ENCODE measurements at regions not wholly inside any gene's neighbourhood (a gene's known extent, or its start where the extent isn't known, plus 50 kb on each side); places are given as distances from the start of the nearest gene placed in this dataset.
"Not testable (repeated sequence)": the region's sequence is repeated elsewhere in the genome, so short reads cannot be mapped to it uniquely, and the experiment has no call there.

DNA sequence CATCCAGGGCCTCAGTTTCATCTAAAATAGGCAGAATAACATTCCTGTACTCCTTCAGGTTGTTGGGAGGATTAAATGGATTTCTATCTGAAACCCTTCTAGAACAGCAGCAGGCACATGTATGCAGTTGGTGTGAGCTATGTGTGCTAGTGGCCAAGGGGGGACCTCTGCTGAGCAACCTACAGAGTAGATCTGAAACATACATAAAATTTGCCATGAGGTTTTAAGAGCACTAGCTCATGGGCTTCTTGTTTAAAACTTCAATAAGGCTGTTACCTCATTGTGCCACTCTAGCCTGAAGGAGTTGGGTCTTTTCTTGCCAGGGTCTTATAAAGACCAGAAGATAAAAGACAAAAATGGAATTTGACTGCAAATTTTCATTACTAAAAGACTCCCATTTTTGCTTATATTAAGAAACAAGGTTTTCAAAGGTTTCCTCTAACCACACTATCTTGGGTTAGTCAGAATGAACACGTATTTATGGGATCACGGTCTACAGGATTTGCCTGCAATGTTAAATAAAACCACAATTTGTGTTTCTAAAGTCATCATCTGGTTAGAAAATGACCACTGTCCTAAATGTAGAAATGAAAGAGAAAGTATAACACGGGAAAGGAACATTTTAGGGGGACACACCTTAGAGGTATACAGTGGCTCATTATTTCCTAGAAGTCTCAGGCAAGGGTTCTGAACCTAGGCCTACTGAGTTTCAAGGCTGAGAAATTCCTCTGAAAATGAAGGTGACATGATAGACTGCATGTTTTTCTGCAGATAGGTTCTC is 144.9 kb upstream of the OLIG3 start:
- no peak overlapping the region for H3K4me3 ChIP-seq (ENCODE audit: low read depth, poor library complexity, severe bottlenecking)
- no peak for DNase-seq (ENCODE audit: low spot score in 2 of 2)
- WGBS, 2 donors, result 52 to 61% methylated on average over 3 of the region's 3 CpGs
- TF ChIP-seq POLR2A (IDR thresholded peaks at IDR 0.05), result no peak
- TF ChIP-seq, protein P1, sequence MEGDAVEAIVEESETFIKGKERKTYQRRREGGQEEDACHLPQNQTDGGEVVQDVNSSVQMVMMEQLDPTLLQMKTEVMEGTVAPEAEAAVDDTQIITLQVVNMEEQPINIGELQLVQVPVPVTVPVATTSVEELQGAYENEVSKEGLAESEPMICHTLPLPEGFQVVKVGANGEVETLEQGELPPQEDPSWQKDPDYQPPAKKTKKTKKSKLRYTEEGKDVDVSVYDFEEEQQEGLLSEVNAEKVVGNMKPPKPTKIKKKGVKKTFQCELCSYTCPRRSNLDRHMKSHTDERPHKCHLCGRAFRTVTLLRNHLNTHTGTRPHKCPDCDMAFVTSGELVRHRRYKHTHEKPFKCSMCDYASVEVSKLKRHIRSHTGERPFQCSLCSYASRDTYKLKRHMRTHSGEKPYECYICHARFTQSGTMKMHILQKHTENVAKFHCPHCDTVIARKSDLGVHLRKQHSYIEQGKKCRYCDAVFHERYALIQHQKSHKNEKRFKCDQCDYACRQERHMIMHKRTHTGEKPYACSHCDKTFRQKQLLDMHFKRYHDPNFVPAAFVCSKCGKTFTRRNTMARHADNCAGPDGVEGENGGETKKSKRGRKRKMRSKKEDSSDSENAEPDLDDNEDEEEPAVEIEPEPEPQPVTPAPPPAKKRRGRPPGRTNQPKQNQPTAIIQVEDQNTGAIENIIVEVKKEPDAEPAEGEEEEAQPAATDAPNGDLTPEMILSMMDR (IDR thresholded peaks at IDR 0.05), result no peak
- intact Hi-C loops (cut with DNase I; ENCODE audit: low total_unique reads), result no loop called here

DNA sequence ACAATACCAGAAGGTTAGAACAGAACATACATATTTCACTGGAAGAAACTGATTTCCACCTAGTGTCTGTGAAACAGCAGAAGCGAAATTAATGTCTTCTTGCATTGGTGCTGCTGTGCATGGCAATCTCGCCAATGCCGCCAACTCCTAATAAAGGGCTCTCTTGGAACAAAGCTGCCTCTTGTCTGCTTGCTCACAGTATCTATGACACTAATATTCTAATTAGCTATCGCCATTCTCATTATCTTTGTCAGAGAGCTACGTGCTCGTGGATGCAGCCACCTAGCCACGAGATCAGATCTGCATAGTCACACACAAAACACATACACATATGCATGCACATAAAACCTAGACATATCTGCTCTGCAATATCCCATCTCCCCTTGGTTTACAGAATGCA is 145.9 kb upstream of the OLIG3 start:
- DNase-seq (ENCODE audit: low spot score in 2 of 2), result no peak
- intact Hi-C loops (cut with DNase I; ENCODE audit: low total_unique reads), result no loop called here
- no peak for TF ChIP-seq POLR2A (IDR thresholded peaks at IDR 0.05)
- TF ChIP-seq, protein P1 (IDR thresholded peaks at IDR 0.05), result no peak
- H3K4me3 ChIP-seq (ENCODE audit: low read depth, poor library complexity, severe bottlenecking), result no peak overlapping the region
- 83 to 88% methylated on average over 7 of the region's 7 CpGs for WGBS, 2 donors

DNA sequence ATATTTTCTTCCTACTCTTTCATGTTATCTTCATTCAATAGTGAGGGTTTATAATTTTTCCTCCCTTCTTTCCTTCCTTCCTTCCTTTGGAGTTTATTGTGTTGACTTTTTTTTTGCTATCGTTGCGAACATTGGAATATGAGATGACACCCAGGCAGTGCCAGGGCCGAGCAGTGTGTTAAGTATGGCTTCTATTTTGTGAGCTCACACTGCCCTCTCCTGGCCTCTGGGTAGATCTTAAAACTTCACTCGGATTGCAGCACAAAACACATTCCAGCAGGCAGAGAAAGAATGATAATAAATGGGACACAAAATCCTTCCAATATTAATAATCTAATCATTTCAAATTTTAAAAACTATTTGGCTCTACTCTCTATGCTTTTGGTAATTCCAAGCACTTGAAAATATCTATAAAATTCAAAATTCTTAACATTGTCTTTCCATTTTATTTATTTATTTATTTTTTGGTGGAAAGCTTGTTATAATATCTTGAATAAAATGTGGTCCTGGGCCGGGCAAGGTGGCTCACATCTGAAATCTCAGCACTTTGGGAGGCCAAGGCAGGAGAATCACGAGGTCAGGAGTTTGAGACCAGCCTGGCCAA is 147.4 kb upstream of the OLIG3 start:
- DNase-seq (ENCODE audit: low spot score in 2 of 2), result peak; percentile 79 to 89
- 6 to 8% methylated on average over 6 of the region's 6 CpGs for WGBS, 2 donors

DNA sequence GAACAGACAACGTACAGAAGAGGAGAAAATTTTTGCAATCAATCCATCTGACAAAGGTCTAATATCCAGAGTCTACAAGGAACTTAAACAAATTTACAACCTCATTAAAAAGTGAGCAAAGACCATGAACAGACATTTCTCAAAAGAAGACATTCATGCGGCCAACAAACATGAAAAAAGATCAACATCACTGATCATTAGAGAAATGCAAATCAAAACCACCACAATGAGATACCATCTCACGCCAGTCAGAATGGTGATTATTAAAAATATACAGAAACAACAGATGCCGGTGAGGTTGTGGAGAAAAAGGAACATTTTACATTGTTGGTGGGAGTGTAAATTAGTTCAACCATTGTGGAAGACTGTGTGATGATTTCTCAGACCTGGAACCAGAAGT is 149.0 kb upstream of the OLIG3 start:
- intact Hi-C loops (cut with DNase I; ENCODE audit: low total_unique reads); DNase-seq (ENCODE audit: low spot score in 2 of 2); H3K4me3 ChIP-seq (ENCODE audit: low read depth, poor library complexity, severe bottlenecking): not testable (repeated sequence)
- WGBS, 2 donors, result 69 to 79% methylated on average over 4 of the region's 4 CpGs

More for the DNA sequence above, 147.4 kb upstream of the OLIG3 start:
- TF ChIP-seq, protein P1 (IDR thresholded peaks at IDR 0.05), result peak in 1 of 3 donors; percentile 35
- no peak for TF ChIP-seq POLR2A (IDR thresholded peaks at IDR 0.05)
- H3K4me3 ChIP-seq (ENCODE audit: low read depth, poor library complexity, severe bottlenecking), result no peak overlapping the region
- intact Hi-C loops (cut with DNase I; ENCODE audit: low total_unique reads), result no loop called here

DNA sequence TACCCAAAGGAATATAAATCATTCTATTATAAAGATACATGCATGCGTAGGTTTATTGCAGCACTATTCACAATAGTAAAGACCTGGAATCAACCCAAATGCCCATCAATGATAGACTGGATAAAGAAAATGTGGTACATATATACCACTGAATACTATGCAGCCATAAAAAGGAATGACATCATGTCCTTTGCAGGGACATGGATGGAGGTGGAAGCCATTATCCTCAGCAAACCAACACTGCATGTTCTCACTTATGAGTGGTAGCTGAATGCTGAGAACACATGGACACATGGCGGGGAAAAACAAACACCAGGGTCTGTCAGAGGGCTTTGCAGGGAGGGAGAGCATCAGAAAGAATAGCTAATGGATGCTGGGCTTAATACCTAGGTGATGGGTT is 149.4 kb upstream of the OLIG3 start:
- H3K4me3 ChIP-seq (ENCODE audit: low read depth, poor library complexity, severe bottlenecking); DNase-seq (ENCODE audit: low spot score in 2 of 2); intact Hi-C loops (cut with DNase I; ENCODE audit: low total_unique reads): not testable (repeated sequence)
- WGBS, 2 donors, result 38 to 65% methylated on average over 2 of the region's 2 CpGs

DNA sequence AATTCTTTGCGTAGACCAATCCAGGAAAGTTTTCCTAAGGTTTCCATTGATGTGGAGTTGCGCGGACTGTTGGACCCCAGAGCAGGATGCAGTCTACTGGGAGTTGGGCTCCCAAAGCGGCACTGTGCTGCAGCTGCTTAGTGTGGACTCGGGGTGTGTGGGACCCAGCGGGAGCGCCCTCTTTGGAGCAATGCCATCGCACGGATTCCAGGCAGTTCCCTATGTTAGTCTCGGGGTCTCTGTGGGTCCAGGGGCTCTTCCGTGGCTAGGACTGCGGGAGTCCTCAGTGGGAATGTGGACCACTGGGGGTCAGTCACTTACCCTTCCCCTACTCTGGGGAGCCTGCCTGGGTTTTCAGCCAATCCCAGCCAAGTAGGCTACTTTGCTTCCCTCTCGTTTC is 151.7 kb upstream of the OLIG3 start:
- no peak overlapping the region for H3K4me3 ChIP-seq (ENCODE audit: low read depth, poor library complexity, severe bottlenecking)
- intact Hi-C loops (cut with DNase I; ENCODE audit: low total_unique reads), result no loop called here
- 91 to 93% methylated on average over 13 of the region's 13 CpGs for whole genome bisulfite sequencing, 2 donors
- no peak for TF ChIP-seq POLR2A (IDR thresholded peaks at IDR 0.05)
- TF ChIP-seq, protein P1 (IDR thresholded peaks at IDR 0.05), result no peak
- DNase-seq (ENCODE audit: low spot score in 2 of 2), result no peak

Measured in lower leg skin (tissue), 4 donors.